ENCODE measurements at regions not wholly inside any gene's neighbourhood (a gene's known extent, or its start where the extent isn't known, plus 50 kb on each side); places are given as distances from the start of the nearest gene placed in this dataset.
"Not testable (repeated sequence)": the region's sequence is repeated elsewhere in the genome, so short reads cannot be mapped to it uniquely, and the experiment has no call there.

DNA sequence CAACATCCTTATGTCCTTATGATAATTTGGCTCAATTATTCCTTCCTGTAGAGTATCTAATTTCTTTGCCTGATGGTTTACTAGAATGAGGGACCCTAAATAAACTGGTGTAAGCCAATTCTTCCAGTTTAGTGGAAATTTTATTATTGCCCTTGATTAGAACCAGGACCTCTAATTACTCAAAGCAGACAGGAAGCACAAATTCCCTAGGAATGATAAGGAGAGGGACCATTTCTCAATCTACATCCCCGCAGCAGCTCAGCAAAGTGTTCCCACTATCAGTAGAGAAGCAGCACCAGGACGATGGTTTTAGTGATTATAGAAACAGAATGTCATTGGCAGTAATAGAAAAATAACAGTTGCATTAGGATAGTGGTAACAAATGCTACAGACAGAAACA lies 97.1 kb downstream of the PLPPR4 start:
- no peak for DNase-seq

GRCh38 chr1:99363531-99363930 lies 99.2 kb downstream of the PLPPR4 start:
- no peak for DNase-seq

GRCh38 chr1:99365141-99365540 lies 100.8 kb downstream of the PLPPR4 start:
- no peak for DNase-seq

DNA sequence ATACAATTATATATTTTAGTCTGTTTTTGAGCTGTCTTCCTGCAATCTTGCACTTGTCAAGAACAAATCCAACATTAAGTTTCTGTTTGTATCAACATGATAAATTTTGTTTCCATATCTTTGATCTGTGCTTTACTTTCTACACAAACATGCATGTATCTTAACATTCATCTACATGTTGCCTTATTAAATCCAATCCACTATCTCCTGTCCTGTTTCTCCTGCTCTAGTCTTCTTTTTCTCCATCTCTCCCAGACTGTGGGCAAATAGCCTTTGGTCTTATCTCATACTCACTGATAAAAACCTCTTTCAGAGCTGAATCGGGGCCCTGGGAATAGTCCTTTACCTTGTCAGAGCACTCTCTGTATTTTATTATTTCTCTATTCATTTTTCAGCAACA lies 101.3 kb downstream of the PLPPR4 start:
- no peak for DNase-seq

- peak; percentile 64 for DNase-seq
These were observed 104.9 kb downstream of the PLPPR4 start for GRCh38 chr1:99369154-99369553.

DNA sequence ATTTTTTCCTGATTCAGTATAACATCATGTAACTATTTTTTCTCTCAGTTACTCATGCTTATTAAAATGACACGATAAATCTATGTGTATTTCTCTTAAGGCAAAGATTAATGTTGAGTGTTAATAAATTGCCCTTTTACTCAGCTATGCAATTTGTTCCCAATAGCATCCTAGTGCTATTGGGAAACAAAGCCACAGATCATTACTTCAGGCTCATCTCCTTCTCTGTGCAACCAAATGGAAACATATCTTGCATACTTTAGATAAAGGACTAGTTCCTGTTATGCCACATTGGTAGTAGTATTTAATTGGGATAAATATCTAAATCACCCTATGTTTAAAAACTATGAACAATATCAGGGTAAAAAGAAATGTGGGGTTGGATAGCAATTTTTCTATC lies 106.2 kb downstream of the PLPPR4 start:
- no peak for DNase-seq

DNA sequence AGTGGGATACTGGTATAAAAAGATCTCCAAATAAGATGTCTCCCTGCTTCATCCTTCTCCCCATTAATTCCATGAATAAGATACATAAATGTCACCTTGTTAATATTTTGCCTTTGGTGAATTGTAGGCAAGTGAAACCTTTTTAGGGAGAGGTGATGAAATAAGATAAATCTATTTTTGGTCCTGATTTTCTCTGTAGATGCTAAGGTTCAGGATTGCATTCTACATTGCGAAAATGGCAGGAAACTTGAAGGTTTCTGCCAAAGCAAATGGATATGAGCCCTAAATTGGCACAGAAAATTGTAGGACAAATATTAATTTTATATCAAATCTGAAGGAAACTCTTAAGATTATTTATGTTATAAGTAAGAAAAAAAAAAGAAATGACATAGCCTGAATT lies 107.1 kb downstream of the PLPPR4 start:
- DNase-seq, result no peak

- DNase-seq, result no peak
These were observed 109.8 kb downstream of the PLPPR4 start for GRCh38 chr1:99374109-99374508.

GRCh38 chr1:99374693-99375092 lies 110.4 kb downstream of the PLPPR4 start:
- not testable (repeated sequence) for DNase-seq

- no peak for DNase-seq
These were observed 119.7 kb downstream of the PLPPR4 start for GRCh38 chr1:99384021-99384420.

- DNase-seq, result no peak
These were observed 121.6 kb downstream of the PLPPR4 start for GRCh38 chr1:99385852-99386251.

DNA sequence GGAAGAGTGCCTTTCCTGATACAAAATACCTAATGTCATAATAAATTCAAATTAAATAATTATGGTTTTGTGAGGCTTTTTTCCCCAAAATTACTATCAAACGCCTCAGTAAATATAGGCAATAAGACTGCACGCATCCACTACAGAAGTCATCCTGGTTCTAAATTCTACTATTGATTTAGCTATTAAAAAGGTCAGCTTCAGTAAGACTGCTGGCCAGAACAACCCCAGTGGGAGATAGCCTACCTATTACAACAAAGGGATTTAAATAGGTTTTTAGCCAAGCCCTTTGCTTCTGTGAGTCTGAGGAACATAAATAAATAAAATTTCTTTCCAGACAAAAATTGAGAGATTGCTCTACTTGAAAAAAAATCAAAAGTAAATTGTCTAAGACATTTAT lies 132.1 kb downstream of the PLPPR4 start:
- no peak for DNase-seq

DNA sequence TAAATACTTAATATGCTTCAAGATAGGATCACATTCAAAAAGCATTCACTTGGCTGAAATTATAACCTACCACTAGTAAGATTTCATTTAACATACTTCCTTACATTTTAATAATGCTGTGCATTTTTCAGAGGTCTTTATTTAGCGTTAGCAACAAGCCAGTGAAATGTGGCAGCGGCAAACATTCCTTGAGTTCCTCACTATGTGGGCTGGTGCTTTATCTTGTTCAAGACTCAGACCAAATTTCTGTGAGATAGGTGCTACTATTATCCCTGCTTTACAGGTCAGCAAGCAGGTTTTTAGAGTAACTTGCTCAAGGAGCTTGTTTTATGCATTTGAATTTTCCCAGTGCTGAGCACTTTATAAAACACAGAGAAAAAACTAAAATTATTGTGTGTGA lies 132.7 kb downstream of the PLPPR4 start:
- DNase-seq, result no peak

- no peak for DNase-seq
These were observed 133.6 kb downstream of the PLPPR4 start for GRCh38 chr1:99397863-99398262.

GRCh38 chr1:99401556-99401955 lies 137.3 kb downstream of the PLPPR4 start:
- not testable (repeated sequence) for DNase-seq

- DNase-seq, result not testable (repeated sequence)
These were observed 140.1 kb downstream of the PLPPR4 start for GRCh38 chr1:99404399-99404798.

DNA sequence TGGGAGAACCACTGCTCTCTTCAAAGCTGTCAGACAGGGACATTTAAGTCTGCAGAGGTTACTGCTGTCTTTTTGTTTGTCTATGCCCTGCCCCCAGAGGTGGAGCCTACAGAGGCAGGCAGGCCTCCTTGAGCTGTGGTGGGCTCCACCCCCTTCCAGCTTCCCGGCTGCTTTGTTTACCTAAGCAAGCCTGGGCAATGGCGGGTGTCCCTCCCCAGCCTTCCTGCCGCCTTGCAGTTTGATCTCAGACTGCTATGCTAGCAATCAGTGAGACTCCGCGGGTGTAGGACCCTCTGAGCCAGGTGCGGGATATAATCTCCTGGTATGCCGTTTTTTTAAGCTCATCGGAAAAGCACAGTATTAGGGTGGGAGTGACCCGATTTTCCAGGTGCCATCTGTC lies 141.0 kb downstream of the PLPPR4 start:
- not testable (repeated sequence) for DNase-seq

- DNase-seq, result no peak
These were observed 142.7 kb downstream of the PLPPR4 start for GRCh38 chr1:99407018-99407417.

DNA sequence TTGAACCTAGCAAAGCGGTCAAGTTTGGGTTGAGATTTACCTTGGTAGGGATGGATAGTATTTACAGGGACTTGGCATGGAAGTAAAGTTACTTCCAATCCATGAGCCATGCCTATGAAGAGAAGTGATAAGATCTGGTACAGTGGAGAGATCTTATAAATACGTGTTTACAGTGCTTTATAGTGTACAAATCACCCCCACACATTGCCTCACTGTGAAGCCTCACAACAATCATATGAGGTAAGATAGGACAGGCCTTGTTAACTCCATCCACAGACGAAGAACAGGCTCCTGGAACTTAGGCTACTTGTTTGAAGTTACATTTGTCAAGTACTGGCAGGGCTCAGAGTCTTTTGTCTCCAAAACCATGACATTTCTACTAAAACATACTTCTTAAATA lies 159.8 kb downstream of the PLPPR4 start:
- DNase-seq, result no peak

GRCh38 chr1:99429754-99430153 lies 165.5 kb downstream of the PLPPR4 start:
- no peak for DNase-seq

DNA sequence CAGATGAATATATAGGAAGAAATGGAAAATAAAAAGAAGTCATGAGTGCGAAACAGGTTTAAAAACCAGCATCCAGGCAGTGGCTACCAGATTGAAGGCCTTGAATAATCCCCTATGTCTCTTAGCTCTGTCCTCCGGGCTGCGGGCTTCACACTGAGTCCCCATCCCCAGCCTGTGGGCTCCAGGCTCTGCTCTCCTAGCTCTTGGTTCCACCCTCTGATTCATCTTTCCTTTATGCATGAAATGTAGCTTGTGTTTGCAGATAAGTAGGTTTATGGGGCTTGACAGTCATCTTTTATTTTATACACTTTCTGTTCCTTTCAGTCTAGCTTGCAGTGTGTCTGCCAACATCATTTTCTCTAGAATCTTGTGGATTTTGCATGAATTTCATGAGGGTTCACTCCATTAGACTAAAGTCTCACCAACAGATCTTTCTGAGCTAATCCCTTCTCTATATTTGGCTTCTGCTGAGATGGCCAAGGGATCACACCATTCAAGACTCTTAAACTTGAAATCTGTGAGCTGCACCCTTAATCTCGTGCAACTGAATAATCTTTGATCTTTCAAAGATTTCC lies 174.5 kb downstream of the PLPPR4 start:
- no peak for DNase-seq

GRCh38 chr1:99439433-99440075 lies 175.3 kb downstream of the PLPPR4 start:
- no peak for DNase-seq

GRCh38 chr1:99441299-99442095 lies 177.2 kb downstream of the PLPPR4 start:
- DNase-seq, result no peak

GRCh38 chr1:99444211-99444927 lies 180.1 kb downstream of the PLPPR4 start:
- not testable (repeated sequence) for DNase-seq
